ENCODE measurements at regions not wholly inside any gene's neighbourhood (a gene's known extent, or its start where the extent isn't known, plus 50 kb on each side); places are given as distances from the start of the nearest gene placed in this dataset.

DNA sequence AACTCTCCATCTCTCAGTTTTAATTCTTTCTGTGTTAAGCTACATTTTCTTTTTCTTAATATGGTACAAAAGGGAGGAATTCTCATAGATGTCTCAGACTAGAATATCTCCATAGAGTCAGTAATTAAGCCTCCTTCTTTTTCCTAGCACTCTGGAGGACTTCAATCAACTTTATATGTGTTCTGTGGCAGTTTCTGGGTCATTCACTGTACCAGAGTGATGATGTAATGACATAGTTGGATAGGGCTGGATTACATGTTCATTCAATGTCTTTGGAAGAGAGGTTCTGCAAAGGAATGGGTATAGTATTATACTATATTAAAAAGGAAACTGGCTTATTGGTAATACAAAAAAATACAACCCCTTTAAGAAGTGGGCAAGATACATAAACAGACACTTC, 318.3 kb upstream of the OPRM1 start:
- H3K4me3 ChIP-seq (ENCODE audit: extremely low read depth in 1 of 4, insufficient read depth in 2 of 4, low read depth in 3 of 4, low read length in 4 of 4) = no peak overlapping the region
- no peak for TF ChIP-seq ASH2L (IDR thresholded peaks at IDR 0.05; ENCODE audit: low read length)
- TF ChIP-seq TCF12 (IDR thresholded peaks at IDR 0.05; ENCODE audit: low read depth, low read length) = no peak
- no peak for TF ChIP-seq CHD1 (IDR thresholded peaks at IDR 0.05; ENCODE audit: low read depth, low read length)
- TF ChIP-seq FOSL1 (IDR thresholded peaks at IDR 0.05; ENCODE audit: insufficient read depth, low read depth, low read length) = no peak
- TF ChIP-seq EZH2 (IDR thresholded peaks at IDR 0.05; ENCODE audit: low read depth, low read length, severe bottlenecking) = no peak
- TF ChIP-seq EGR1 (IDR thresholded peaks at IDR 0.05; ENCODE audit: borderline replicate concordance, low read depth, low read length) = no peak
- TF ChIP-seq, protein P1, sequence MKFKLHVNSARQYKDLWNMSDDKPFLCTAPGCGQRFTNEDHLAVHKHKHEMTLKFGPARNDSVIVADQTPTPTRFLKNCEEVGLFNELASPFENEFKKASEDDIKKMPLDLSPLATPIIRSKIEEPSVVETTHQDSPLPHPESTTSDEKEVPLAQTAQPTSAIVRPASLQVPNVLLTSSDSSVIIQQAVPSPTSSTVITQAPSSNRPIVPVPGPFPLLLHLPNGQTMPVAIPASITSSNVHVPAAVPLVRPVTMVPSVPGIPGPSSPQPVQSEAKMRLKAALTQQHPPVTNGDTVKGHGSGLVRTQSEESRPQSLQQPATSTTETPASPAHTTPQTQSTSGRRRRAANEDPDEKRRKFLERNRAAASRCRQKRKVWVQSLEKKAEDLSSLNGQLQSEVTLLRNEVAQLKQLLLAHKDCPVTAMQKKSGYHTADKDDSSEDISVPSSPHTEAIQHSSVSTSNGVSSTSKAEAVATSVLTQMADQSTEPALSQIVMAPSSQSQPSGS (IDR thresholded peaks at IDR 0.05; ENCODE audit: low read length) = no peak
- TF ChIP-seq ZNF274 (IDR thresholded peaks at IDR 0.05; ENCODE audit: borderline replicate concordance, extremely low read depth, low read length) = no peak
- no peak for TF ChIP-seq SP2 (IDR thresholded peaks at IDR 0.05; ENCODE audit: low read length)
- no peak overlapping the region for H3K23ac ChIP-seq (ENCODE audit: insufficient read length)
- no peak overlapping the region for H4K5ac ChIP-seq (ENCODE audit: insufficient read length, low read depth, low read length)
- H3K79me1 ChIP-seq (ENCODE audit: low read depth, low read length) = no peaks in the 10 kb centered on the region
- no peak for DNase-seq (ENCODE audit: low read depth in 1 of 2, low spot score in 2 of 2)
- no peak overlapping the region for H2AK5ac ChIP-seq (ENCODE audit: low read depth, low read length)
- H3K4me2 ChIP-seq (ENCODE audit: insufficient read depth in 1 of 2, low read depth in 2 of 2, low read length in 2 of 2) = no peak overlapping the region
- H2BK5ac ChIP-seq (ENCODE audit: low read depth, low read length) = no peak overlapping the region
- no peaks in the 10 kb centered on the region for H3K27me3 ChIP-seq (replicated peaks in 1 of 4; ENCODE audit: control insufficient read depth in 3 of 4, extremely low read depth in 1 of 4, insufficient read depth in 3 of 4, low read length in 3 of 4)
- H2BK120ac ChIP-seq (replicated peaks; ENCODE audit: low read depth, low read length) = no peak overlapping the region
- no peaks in the 10 kb centered on the region for H3K9me3 ChIP-seq (ENCODE audit: insufficient read depth in 2 of 2, low read depth in 1 of 2, low read length in 1 of 2)
- H2AFZ ChIP-seq (ENCODE audit: low read length) = no peak overlapping the region
- CTCF ChIA-PET (ENCODE audit: partially characterized antibody) = no interaction called here
- no peak overlapping the region for H3K56ac ChIP-seq (replicated peaks; ENCODE audit: insufficient read length, low read depth, low read length)
- no peaks in the 10 kb centered on the region for H4K20me1 ChIP-seq (replicated peaks in 1 of 2; ENCODE audit: control insufficient read depth in 1 of 2, insufficient read depth in 2 of 2, low read length in 2 of 2)
- no peak overlapping the region for H2BK20ac ChIP-seq (ENCODE audit: low read length)
- no peak overlapping the region for H2BK15ac ChIP-seq (ENCODE audit: low read length)
- no peak overlapping the region for H3K14ac ChIP-seq (ENCODE audit: insufficient read length)
- no peaks in the 10 kb centered on the region for H3K36me3 ChIP-seq (ENCODE audit: control insufficient read depth in 2 of 4, insufficient read depth in 4 of 4, low read length in 3 of 4)
- POLR2A ChIA-PET (ENCODE audit: partially characterized antibody) = no interaction called here
- FAIRE-seq = no peak
- no peaks in the 10 kb centered on the region; the same call in 1 of the 2 replicates for H3K23me2 ChIP-seq (ENCODE audit: low read depth, low read length)
- H3K4me1 ChIP-seq (replicated peaks in 1 of 4; ENCODE audit: control insufficient read depth in 3 of 4, insufficient read depth in 4 of 4, low read length in 3 of 4) = no peaks in the 10 kb centered on the region
- no peak overlapping the region for H3K4ac ChIP-seq (replicated peaks; ENCODE audit: insufficient read length, low read depth, low read length)
- H3K79me2 ChIP-seq (ENCODE audit: control insufficient read depth in 1 of 2, insufficient read depth in 2 of 2, low read length in 2 of 2) = no peaks in the 10 kb centered on the region
- no peak overlapping the region for H3K18ac ChIP-seq (ENCODE audit: extremely low read depth, low read length)
- no peak overlapping the region for H3K9ac ChIP-seq (replicated peaks in 1 of 4; ENCODE audit: extremely low read depth in 1 of 4, low read depth in 3 of 4, low read length in 3 of 4)
- no peak overlapping the region for H2BK12ac ChIP-seq (ENCODE audit: low read depth, low read length)
- no peak overlapping the region for H3K27ac ChIP-seq (ENCODE audit: low read depth, low read length)
- no peak overlapping the region for H4K8ac ChIP-seq (ENCODE audit: extremely low read depth, insufficient read depth, low read length)
- no peak overlapping the region for H4K91ac ChIP-seq (replicated peaks; ENCODE audit: insufficient read length, low read length)
